ENCODE measurements at regions not wholly inside any gene's neighbourhood (a gene's known extent, or its start where the extent isn't known, plus 50 kb on each side); places are given as distances from the start of the nearest gene placed in this dataset.

DNA sequence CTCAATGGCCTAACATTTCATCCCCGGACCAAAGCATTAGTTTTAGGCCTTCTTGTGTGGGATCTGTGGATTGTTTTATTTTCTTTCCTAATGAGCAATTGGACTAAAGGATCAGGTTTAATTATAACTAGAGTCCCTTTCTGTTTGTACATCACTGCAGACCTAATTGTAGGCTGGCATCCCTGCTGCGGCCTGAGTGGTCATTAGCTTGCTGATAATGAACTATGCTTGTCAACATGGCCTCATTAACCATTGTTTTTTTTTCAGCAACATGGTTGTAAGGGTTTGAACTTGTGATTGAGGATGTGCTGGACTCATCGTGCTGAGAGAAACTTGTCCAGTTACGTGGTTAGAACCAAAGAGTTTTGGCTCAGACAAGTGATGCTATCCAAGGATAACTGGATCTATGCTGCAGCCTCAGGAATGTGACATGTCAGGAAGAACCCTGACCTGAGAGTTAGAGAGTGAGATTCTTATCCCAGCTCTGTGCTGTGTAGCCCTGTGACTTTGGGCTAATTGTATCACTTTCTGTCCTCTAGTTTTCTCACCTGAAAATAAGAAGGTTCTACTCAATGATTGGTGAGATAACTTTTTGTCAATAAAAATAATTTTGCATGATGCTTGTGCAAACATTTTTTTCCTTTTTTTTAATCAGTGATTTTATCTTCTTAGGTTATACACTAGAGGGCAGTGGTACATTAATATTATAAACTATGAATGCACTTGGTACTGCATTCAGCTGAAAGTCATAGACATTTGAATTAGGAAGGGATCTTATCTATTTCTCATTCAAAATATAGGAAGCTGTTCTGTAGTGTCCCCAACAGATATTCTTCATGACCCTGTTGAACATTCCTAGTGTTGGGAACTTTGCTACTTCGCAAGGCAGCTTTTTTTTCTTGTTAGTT, 140.9 kb downstream of the RNF144B start:
- FAIRE-seq = peak; percentile 26
- Histone ChIP-seq H3K4me3 (no peak overlapping the region), H3K27ac (no peak overlapping the region), H3K9me3 (no peaks in the 10 kb centered on the region), H3K27me3 (no peaks in the 10 kb centered on the region), H3K36me3 (no peaks in the 10 kb centered on the region), H3K4me1 (no peaks in the 10 kb centered on the region)
- ATAC-seq = peak in 1 of 4 donors; percentile 42
- intact Hi-C loops (cut with DNase I) = no loop called here
- TF ChIP-seq, protein P1, sequence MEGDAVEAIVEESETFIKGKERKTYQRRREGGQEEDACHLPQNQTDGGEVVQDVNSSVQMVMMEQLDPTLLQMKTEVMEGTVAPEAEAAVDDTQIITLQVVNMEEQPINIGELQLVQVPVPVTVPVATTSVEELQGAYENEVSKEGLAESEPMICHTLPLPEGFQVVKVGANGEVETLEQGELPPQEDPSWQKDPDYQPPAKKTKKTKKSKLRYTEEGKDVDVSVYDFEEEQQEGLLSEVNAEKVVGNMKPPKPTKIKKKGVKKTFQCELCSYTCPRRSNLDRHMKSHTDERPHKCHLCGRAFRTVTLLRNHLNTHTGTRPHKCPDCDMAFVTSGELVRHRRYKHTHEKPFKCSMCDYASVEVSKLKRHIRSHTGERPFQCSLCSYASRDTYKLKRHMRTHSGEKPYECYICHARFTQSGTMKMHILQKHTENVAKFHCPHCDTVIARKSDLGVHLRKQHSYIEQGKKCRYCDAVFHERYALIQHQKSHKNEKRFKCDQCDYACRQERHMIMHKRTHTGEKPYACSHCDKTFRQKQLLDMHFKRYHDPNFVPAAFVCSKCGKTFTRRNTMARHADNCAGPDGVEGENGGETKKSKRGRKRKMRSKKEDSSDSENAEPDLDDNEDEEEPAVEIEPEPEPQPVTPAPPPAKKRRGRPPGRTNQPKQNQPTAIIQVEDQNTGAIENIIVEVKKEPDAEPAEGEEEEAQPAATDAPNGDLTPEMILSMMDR (IDR thresholded peaks at IDR 0.05) = peak in 1 of 4 donors; percentile 12
- no peak for DNase-seq
- WGBS, 2 donors = 53 to 58% methylated on average over 5 of the region's 5 CpGs

DNA sequence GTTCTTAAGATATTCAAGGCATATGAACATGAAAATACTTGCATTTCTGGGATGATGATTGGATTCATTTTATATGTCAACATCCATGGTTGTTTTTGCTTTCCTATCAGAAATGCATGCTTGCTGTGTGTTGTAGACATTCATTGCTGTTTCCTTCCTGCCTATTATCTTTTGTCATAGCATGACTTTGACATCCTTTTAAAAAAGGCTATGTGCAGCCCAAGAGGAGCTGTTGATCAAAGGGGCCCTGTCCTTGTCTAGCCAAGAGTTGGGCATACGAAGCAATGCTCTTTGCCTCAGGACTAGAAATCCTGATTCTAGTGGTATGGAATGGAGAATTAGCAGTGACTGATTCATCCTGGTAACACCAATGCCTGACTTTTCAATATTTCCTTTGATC, 143.1 kb downstream of the RNF144B start:
- ATAC-seq (no peak), FAIRE-seq (no peak), DNase-seq (no peak)
- H3K9me3 ChIP-seq = no peaks in the 10 kb centered on the region
- 72 to 87% methylated on average over 1 of the region's 1 CpG for whole genome bisulfite sequencing, 2 donors
- H3K27ac ChIP-seq = no peak overlapping the region
- no peaks in the 10 kb centered on the region for H3K4me1 ChIP-seq
- intact Hi-C loops (cut with DNase I) = no loop called here
- no peaks in the 10 kb centered on the region for H3K27me3 ChIP-seq
- TF ChIP-seq, protein P1 (IDR thresholded peaks at IDR 0.05) = no peak
- H3K36me3 ChIP-seq = no peaks in the 10 kb centered on the region
- H3K4me3 ChIP-seq = no peak overlapping the region

DNA sequence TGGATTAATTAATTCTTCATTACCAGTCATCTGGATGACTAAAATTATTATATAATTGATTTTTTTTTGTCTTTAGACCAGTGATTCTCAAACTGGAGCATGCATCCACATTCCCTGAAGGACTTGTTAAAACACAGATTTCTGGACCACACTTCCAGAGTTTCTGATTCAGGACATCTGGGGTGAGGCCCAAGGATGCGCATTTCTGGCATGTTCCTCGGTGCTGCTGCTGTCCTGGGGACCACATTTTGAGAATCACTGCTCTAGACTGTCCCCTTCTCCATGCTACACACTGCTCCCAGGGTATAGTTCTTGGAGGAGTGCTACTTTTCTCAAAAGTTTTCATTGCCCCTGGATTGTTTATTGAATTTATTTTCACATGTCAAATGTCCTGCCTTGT, 145.0 kb downstream of the RNF144B start:
- no peak for FAIRE-seq
- TF ChIP-seq, protein P1 (IDR thresholded peaks at IDR 0.05) = no peak
- Histone ChIP-seq H3K4me3 (no peak overlapping the region), H3K9me3 (no peaks in the 10 kb centered on the region), H3K36me3 (no peaks in the 10 kb centered on the region), H3K27ac (no peak overlapping the region), H3K27me3 (no peaks in the 10 kb centered on the region), H3K4me1 (no peaks in the 10 kb centered on the region)
- 88 to 93% methylated on average over 2 of the region's 2 CpGs for WGBS, 2 donors
- intact Hi-C loops (cut with DNase I) = no loop called here
- no peak for DNase-seq
- ATAC-seq = no peak

DNA sequence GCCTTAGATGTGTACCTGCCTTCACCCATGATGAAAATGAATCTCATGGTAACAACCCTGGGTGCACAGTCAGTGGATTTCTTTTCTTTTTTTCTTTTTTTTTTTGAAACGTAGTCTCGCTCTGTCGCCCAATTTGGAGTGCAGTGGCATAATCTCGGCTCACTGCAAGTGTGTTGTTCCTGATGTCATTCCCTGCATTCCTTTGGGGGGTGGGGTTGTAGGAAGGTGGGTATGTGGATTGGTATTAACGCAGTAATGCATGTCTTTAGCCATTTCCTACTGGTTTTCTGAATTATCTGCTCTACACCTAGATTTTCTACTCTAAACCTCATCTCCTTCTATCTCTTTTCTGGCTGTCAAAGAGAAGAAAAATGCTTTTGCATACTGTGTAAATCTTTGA, 146.6 kb downstream of the RNF144B start:
- H3K4me3 ChIP-seq = no peak overlapping the region
- ATAC-seq (no peak), DNase-seq (no peak), FAIRE-seq (no peak)
- no peaks in the 10 kb centered on the region for H3K36me3 ChIP-seq
- TF ChIP-seq, protein P1 (IDR thresholded peaks at IDR 0.05) = no peak
- WGBS, 2 donors = 46 to 61% methylated on average over 5 of the region's 5 CpGs
- H3K27ac ChIP-seq = no peak overlapping the region
- no peaks in the 10 kb centered on the region for H3K27me3 ChIP-seq
- no peaks in the 10 kb centered on the region for H3K4me1 ChIP-seq
- no peaks in the 10 kb centered on the region for H3K9me3 ChIP-seq
- intact Hi-C loops (cut with DNase I) = no loop called here

DNA sequence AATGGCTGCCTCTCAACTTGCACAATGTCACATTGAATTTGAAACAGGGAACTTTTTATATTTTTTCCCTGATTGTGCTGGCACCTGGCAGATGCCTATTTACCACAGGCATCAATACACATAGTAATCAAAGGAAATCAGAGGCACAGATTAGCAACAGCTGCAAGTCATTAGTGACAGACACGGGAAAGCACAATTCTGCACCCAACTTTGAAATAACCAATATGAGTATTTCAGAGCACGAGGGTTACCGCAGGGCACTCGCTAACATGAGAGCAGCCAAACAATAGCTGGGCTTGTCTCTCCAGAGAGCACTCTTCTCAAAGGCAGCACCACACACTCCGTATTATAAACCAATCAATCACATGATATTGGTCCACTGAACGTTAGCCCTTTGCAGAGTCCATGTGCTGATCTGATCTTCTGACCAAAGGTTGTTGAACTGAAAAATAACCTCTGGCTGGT, 149.5 kb downstream of the RNF144B start:
- intact Hi-C loops (cut with DNase I) = no loop called here
- TF ChIP-seq, protein P1 (IDR thresholded peaks at IDR 0.05) = no peak
- Histone ChIP-seq H3K9me3 (no peaks in the 10 kb centered on the region), H3K4me3 (no peak overlapping the region), H3K27me3 (no peaks in the 10 kb centered on the region), H3K36me3 (no peaks in the 10 kb centered on the region), H3K4me1 (no peaks in the 10 kb centered on the region), H3K27ac (no peak overlapping the region)
- FAIRE-seq (no peak), DNase-seq (peak in 1 of 6 donors; percentile 9), ATAC-seq (peak in 2 of 4 donors; percentile 62 to 81)
- WGBS, 2 donors = 10 to 13% methylated on average over 6 of the region's 6 CpGs
